Muscle layer of colon (tissue), 2 donors: ENCODE measurements at regions not wholly inside any gene's neighbourhood (a gene's known extent, or its start where the extent isn't known, plus 50 kb on each side); places are given as distances from the start of the nearest gene placed in this dataset.

ENCODE experiments used
- H3K27ac ChIP-seq: one replicate; pipeline ENCODE4 v1.7.0; 2013; ENCODE audit warnings: low read depth, mild to moderate bottlenecking, low read length, moderate library complexity
- H3K27me3 ChIP-seq, 2 donors: one replicate each; pipeline ENCODE4 v1.7.0; 2013; ENCODE audit warnings: low read length in 2 of 2, mild to moderate bottlenecking in 2 of 2; ENCODE audit not compliant: insufficient read depth in 2 of 2, control insufficient read depth in 1 of 2
- H3K36me3 ChIP-seq: one replicate; pipeline ENCODE4 v1.7.0; 2013; ENCODE audit warnings: mild to moderate bottlenecking, low read length; ENCODE audit not compliant: insufficient read depth
- H3K4me1 ChIP-seq: one replicate; pipeline ENCODE4 v1.7.0; 2013; ENCODE audit warnings: mild to moderate bottlenecking, low read length; ENCODE audit not compliant: insufficient read depth
- H3K4me3 ChIP-seq, 2 donors: one replicate each; pipeline ENCODE4 v1.7.0; 2013; ENCODE audit warnings: low read length in 2 of 2, low read depth in 1 of 2, mild to moderate bottlenecking in 1 of 2, moderate library complexity in 1 of 2
- H3K9ac ChIP-seq: one replicate; pipeline ENCODE4 v1.7.0; 2013; ENCODE audit warnings: low read length
- H3K9me3 ChIP-seq: one replicate; pipeline ENCODE4 v1.7.0; 2013; ENCODE audit warnings: mild to moderate bottlenecking, low read length
- donor health status: abdominal sarcoma.
- donor health status: Adenocarcinoma of cecum.

DNA sequence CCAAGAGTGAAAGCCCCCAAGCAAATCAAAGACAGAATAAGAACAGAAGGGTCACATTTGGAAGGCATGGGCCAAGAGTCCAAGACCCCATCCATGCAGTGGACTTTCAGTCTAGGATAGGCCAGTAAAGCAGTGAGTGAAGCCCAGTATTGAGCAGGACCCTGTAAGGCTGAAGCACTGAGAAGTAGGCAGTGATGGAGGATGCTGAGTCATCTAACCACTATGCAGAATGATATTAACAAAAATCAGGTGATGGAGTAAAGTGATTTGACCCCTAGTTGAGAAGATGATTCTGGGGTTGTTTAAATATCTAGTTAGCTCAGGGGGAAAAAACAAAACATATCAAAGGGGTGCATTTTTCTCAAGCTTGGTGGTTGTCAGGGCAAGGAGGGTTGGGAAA lies 308.7 kb upstream of the PLXNA2 start:
- Histone ChIP-seq H3K4me3 (no peak overlapping the region), H3K4me1 (no peaks in the 10 kb centered on the region), H3K27me3 (no peaks in the 10 kb centered on the region), H3K27ac (no peak overlapping the region), H3K9ac (no peak overlapping the region), H3K9me3 (no peaks in the 10 kb centered on the region), H3K36me3 (no peaks in the 10 kb centered on the region)

DNA sequence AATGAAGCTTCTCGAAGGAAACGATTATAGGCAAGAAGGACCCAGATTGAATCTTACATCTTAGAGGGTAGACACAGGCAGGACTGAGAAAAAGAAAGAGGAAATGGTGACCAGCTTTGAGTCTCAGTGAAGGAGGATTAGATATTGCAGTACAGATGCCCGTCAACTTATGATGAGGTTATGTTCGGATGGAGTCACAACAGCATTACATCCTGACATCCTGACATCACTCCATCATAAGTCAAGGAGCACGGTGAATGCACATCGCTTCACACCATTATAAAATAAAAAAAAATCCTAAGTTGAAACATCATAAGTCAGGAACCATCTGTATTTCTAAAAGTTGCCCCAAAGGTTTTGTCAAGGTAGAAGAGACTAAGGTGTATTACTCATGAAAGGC lies 312.3 kb upstream of the PLXNA2 start:
- H3K4me3 ChIP-seq = no peak overlapping the region
- no peak overlapping the region for H3K9ac ChIP-seq
- H3K4me1 ChIP-seq = no peaks in the 10 kb centered on the region
- H3K36me3 ChIP-seq = no peaks in the 10 kb centered on the region
- H3K27ac ChIP-seq = no peak overlapping the region
- no peaks in the 10 kb centered on the region for H3K9me3 ChIP-seq
- H3K27me3 ChIP-seq = no peaks in the 10 kb centered on the region

DNA sequence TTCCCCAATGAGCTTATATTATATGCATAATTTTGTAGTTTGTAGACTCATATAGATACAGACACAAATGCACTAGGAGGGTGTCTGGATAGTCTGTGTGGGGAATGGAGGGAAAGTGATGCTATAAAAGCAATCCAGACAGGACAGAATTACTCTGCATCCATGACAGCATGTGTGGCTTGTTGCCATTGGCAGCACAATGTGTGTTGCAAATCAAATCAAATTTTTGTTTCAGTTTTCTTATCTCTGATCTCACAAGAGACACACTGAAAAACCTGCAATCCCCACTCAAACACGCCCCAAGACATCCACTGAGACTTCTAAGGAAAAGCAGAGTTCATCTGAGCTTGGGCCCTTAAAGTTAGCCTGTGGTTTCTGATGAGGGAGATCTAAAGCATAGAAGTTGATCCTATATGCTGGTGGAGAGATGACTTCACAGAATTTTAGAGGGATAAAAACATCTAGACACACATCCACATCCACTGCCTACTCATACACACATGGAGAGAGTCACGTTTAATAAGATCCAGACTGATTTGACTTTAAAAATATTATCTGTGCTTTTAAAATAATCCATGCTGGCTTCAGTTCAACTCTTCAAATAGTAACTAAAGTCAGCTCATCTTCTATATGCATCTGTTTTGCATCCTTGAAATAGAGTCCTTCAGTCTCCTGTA lies 313.0 kb upstream of the PLXNA2 start:
- Histone ChIP-seq H3K36me3 (no peaks in the 10 kb centered on the region), H3K4me3 (no peak overlapping the region), H3K27ac (no peak overlapping the region), H3K4me1 (no peaks in the 10 kb centered on the region), H3K9me3 (no peaks in the 10 kb centered on the region), H3K27me3 (no peaks in the 10 kb centered on the region), H3K9ac (no peak overlapping the region)

DNA sequence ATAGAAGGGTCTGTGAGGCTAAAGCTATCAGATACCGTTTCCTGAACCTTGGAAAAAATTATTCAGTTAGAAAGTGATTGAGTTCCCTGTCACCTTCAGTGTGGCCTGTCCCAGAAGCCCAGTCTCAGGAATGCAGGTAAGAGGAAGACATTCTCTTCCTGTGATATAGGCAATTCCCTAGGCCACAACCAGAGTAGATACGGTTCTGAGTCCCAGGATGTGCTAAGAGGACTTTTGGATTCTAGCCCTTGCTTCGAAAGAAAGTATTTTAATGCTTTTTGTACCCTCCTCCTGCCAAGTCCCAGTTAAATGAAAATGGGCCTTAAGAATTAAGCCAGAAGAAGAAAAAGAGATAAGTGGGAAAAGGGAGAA lies 313.5 kb upstream of the PLXNA2 start:
- no peak overlapping the region for H3K9ac ChIP-seq
- no peak overlapping the region for H3K27ac ChIP-seq
- no peak overlapping the region for H3K4me3 ChIP-seq
- no peaks in the 10 kb centered on the region for H3K9me3 ChIP-seq
- H3K4me1 ChIP-seq = no peaks in the 10 kb centered on the region
- no peaks in the 10 kb centered on the region for H3K36me3 ChIP-seq
- H3K27me3 ChIP-seq = no peaks in the 10 kb centered on the region

DNA sequence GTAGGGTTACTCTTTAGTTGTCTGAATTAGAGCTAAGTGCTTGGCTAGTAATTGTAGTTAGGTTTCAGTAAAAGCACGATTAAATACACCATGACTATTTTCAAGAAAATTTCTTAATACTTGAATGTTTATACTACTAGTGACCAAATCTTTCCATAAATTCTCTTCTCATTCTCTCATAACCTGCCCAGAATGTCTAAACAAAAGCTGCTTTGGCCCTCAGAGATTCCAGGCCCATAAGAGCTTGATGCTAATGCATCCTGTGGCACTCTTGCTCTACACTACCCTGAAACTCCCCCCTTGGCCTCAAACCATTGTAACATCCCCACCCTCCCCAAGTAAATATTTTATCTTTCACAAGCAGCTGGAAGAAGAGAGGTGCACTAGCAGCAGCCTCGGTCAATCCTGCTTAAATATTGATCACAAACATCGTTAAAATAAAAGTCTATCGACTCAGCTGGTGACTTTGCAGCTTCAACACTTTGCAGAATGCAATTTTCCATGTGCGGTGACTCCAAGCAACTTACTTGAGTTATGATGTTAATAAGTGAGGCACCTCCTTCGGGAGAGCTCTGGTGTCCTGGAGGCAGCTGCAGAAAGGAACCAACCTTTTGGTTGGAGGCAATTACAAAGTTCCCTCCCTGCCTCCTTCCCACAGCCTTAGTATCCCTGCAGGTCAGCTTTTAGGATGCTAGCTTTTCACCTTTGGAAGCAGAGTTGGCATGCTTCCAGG lies 315.6 kb upstream of the PLXNA2 start:
- Histone ChIP-seq H3K36me3 (no peaks in the 10 kb centered on the region), H3K9ac (no peak overlapping the region), H3K27me3 (no peaks in the 10 kb centered on the region), H3K27ac (no peak overlapping the region), H3K9me3 (no peaks in the 10 kb centered on the region), H3K4me1 (no peaks in the 10 kb centered on the region), H3K4me3 (no peak overlapping the region)

DNA sequence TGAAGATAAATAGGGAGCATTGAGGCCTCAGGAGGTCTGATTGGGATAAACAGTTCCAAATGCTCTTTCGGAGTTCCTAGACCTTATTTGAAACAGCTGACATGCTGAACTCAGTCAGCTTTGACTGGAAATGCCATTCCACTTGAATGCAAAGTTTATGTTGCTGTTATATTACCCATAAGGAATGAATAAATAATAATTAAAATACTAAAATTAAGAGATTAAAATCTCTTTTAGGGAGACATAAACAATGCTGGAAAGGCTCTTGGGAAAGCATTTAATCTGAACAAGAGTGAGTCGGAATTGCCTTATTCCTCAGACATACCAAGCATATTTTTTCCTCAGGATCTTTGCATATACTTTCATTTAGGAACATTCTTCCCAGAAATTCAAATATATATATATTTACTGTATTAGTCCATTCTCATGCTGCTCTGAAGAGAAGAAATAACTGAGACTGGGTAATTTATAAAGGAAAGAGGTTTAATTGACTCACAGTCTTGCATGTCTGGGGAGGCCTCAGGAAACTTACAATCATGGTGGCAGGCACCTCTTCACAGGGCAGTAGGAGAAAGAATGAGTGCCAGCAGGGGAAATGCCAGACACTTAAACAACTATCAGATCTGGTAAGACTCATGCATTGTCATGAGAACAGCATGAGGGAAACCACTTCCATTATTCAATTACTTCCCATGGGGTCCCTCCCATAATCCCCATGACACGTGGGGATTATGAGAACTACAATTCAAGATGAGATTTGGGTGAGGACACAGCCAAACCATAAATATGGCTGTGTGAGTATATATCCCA lies 318.2 kb upstream of the PLXNA2 start:
- Histone ChIP-seq H3K4me3 (no peak overlapping the region), H3K36me3 (no peaks in the 10 kb centered on the region), H3K4me1 (no peaks in the 10 kb centered on the region), H3K27me3 (no peaks in the 10 kb centered on the region), H3K9ac (no peak overlapping the region), H3K9me3 (no peaks in the 10 kb centered on the region), H3K27ac (no peak overlapping the region)

DNA sequence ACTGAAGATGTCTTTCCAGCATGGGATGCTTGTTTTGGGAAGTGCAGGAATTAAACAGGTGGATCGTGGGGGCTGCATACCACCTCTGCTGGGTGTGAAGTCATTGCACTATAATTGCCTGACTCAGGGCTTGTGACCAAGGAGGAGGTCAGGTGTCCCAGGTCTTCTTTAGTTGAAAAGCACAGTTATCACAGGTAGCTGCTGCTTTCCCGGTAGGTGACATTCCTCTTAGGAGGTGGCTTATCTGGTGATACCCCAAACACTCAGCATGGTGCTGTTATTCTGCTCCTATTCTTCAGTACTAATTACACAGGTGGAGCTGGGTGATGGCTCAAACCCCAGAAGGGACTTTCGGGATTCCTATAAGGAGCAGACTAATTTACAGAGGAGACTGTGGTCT lies 320.3 kb upstream of the PLXNA2 start:
- H3K9me3 ChIP-seq = no peaks in the 10 kb centered on the region
- H3K36me3 ChIP-seq = no peaks in the 10 kb centered on the region
- H3K4me1 ChIP-seq = no peaks in the 10 kb centered on the region
- H3K4me3 ChIP-seq = no peak overlapping the region
- H3K27ac ChIP-seq = no peak overlapping the region
- H3K27me3 ChIP-seq = no peaks in the 10 kb centered on the region
- no peak overlapping the region for H3K9ac ChIP-seq

DNA sequence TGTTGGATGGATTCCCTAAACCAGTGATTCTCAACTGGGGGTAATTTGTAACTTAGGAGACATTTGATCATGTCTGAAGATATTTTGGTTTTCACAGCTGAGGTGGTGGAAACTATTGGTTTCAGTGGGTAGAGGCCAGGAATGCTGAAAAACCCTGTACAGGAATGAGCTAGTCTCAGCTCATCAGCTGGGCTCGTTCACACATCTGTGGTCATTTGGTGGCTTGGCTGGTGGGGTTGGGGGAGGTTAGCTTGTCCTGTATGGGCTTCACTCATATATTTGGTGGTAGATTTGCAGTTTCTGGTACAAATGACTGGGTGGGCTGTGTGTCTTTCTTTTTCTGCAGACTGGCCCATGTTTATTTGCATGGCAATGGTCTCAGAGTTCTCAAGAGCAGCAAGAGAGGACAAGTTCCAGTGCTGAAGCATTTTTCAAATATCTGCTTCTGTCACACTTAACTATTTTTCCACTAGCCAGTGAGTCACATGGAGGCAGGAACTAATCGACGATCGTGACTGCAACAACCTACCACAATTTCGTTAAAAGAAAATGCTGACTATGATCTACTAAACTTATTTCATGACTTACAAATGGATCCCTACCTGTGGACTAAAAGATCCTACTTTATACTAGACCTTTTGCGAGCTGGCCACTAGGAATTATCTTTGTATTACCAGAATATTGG lies 321.7 kb upstream of the PLXNA2 start:
- no peak overlapping the region for H3K9ac ChIP-seq
- no peak overlapping the region for H3K4me3 ChIP-seq
- no peaks in the 10 kb centered on the region for H3K4me1 ChIP-seq

DNA sequence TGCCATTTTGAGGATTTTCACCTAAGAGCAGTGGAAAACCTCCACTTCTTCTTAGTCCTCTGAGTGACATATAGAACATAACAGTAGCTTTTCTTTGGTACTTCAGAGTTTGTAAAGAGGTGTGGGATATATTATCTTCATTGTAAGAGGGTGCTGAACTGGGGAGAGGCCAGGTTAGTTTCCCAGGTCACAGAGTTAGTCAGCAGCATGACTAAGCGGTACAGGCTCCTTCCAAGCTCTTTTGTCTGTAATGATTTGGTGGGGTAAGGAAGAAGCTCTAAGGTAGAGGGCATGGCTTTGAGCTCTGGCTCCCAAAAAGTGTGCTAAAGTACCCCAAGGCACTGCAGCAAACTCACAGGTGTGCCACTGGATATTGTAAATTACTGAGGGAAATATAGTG lies 325.0 kb upstream of the PLXNA2 start:
- no peaks in the 10 kb centered on the region for H3K27me3 ChIP-seq
- no peaks in the 10 kb centered on the region for H3K36me3 ChIP-seq
- no peak overlapping the region for H3K27ac ChIP-seq
- no peak overlapping the region for H3K9ac ChIP-seq
- no peaks in the 10 kb centered on the region for H3K4me1 ChIP-seq
- H3K9me3 ChIP-seq = no peaks in the 10 kb centered on the region
- no peak overlapping the region for H3K4me3 ChIP-seq

More for the DNA sequence above, 321.7 kb upstream of the PLXNA2 start:
- Histone ChIP-seq H3K27me3 (no peaks in the 10 kb centered on the region), H3K36me3 (no peaks in the 10 kb centered on the region), H3K9me3 (no peaks in the 10 kb centered on the region), H3K27ac (no peak overlapping the region)

DNA sequence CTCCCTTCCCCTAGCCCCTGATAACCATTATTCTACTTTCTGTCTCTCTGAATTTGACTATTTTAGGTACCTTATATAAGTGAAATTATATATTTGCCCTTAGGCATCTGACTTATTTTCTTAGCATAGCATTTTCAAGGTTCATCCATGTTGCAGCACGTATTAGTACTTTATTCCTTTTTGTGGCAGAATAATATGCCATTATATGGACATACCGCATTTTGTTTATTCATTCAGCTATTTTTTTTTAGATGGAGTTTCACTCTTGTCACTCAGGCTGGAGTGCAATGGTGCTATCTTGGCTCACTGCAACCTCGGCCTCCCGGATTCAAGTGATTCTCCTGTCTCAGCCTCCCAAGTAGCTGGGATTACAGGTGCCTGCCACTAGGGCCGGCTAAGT lies 326.2 kb upstream of the PLXNA2 start:
- Histone ChIP-seq H3K9me3 (no peaks in the 10 kb centered on the region), H3K9ac (no peak overlapping the region), H3K27me3 (no peaks in the 10 kb centered on the region), H3K4me1 (no peaks in the 10 kb centered on the region), H3K4me3 (no peak overlapping the region), H3K27ac (no peak overlapping the region), H3K36me3 (no peaks in the 10 kb centered on the region)

DNA sequence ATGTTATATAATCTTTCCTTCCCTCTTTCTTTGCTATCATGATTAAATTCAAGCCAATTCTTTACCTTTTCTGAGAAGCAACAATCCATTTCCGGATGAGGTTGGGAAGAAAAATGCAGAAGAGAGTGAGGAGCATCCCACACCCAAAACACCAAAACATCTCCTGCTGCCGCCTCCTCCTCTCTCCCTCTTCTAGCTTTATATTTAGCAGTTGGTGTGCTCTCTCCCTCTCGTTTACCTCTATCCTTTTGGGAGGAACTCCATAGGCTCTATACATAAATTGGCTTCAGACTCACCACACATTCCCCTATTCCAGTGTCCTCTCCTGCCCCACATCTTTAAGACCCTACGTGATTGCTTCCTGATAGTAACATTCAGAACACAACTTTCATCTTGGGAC lies 332.2 kb upstream of the PLXNA2 start:
- Histone ChIP-seq H3K4me3 (no peak overlapping the region), H3K27ac (no peak overlapping the region), H3K4me1 (no peaks in the 10 kb centered on the region), H3K9ac (no peak overlapping the region), H3K36me3 (no peaks in the 10 kb centered on the region), H3K27me3 (no peaks in the 10 kb centered on the region), H3K9me3 (no peaks in the 10 kb centered on the region)
